ENCODE measurements at regions not wholly inside any gene's neighbourhood (a gene's known extent, or its start where the extent isn't known, plus 50 kb on each side); places are given as distances from the start of the nearest gene placed in this dataset.

- Histone ChIP-seq H3K27ac (ENCODE audit: insufficient read depth, low read length, poor library complexity, severe bottlenecking) (no peak overlapping the region), H3K4me3 (ENCODE audit: insufficient read depth, low read depth, low read length, poor library complexity, severe bottlenecking) (no peak overlapping the region), H3K9me3 (ENCODE audit: control insufficient read depth, low read length) (no peaks in the 10 kb centered on the region), H3K4me1 (ENCODE audit: control insufficient read depth, insufficient read depth, low read length, poor library complexity, severe bottlenecking) (no peaks in the 10 kb centered on the region), H3K27me3 (replicated peaks; ENCODE audit: control insufficient read depth, insufficient read depth, low read length, poor library complexity, severe bottlenecking) (no peaks in the 10 kb centered on the region), H3K36me3 (ENCODE audit: control insufficient read depth, insufficient read depth, low read length) (no peaks in the 10 kb centered on the region)
- DNase-seq, result no peak
These were observed 552.6 kb upstream of the GJE1 start for GRCh38 chr6:141580131-141580530.

GRCh38 chr6:141576751-141577150, 556.0 kb upstream of the GJE1 start:
- H3K27me3 ChIP-seq (replicated peaks; ENCODE audit: control insufficient read depth, insufficient read depth, low read length, poor library complexity, severe bottlenecking), result no peaks in the 10 kb centered on the region
- H3K9me3 ChIP-seq (ENCODE audit: control insufficient read depth, low read length), result no peaks in the 10 kb centered on the region
- H3K36me3 ChIP-seq (ENCODE audit: control insufficient read depth, insufficient read depth, low read length), result no peaks in the 10 kb centered on the region
- no peak overlapping the region for H3K27ac ChIP-seq (ENCODE audit: insufficient read depth, low read length, poor library complexity, severe bottlenecking)
- H3K4me1 ChIP-seq (ENCODE audit: control insufficient read depth, insufficient read depth, low read length, poor library complexity, severe bottlenecking), result no peaks in the 10 kb centered on the region
- no peak for DNase-seq
- no peak overlapping the region for H3K4me3 ChIP-seq (ENCODE audit: insufficient read depth, low read depth, low read length, poor library complexity, severe bottlenecking)

- peak overlapping the region; percentile 48 for H3K4me3 ChIP-seq (ENCODE audit: insufficient read depth, low read depth, low read length, poor library complexity, severe bottlenecking)
- DNase-seq, result peak; percentile 17 to 40 (median 25)
- no peak overlapping the region for H3K27ac ChIP-seq (ENCODE audit: insufficient read depth, low read length, poor library complexity, severe bottlenecking)
- no peaks in the 10 kb centered on the region for H3K9me3 ChIP-seq (ENCODE audit: control insufficient read depth, low read length)
- peaks cover 8% of the 10 kb centered on the region for H3K4me1 ChIP-seq (ENCODE audit: control insufficient read depth, insufficient read depth, low read length, poor library complexity, severe bottlenecking)
- no peaks in the 10 kb centered on the region for H3K27me3 ChIP-seq (replicated peaks; ENCODE audit: control insufficient read depth, insufficient read depth, low read length, poor library complexity, severe bottlenecking)
- H3K36me3 ChIP-seq (ENCODE audit: control insufficient read depth, insufficient read depth, low read length), result no peaks in the 10 kb centered on the region
These were observed 569.6 kb upstream of the GJE1 start for GRCh38 chr6:141562851-141563763.

DNA sequence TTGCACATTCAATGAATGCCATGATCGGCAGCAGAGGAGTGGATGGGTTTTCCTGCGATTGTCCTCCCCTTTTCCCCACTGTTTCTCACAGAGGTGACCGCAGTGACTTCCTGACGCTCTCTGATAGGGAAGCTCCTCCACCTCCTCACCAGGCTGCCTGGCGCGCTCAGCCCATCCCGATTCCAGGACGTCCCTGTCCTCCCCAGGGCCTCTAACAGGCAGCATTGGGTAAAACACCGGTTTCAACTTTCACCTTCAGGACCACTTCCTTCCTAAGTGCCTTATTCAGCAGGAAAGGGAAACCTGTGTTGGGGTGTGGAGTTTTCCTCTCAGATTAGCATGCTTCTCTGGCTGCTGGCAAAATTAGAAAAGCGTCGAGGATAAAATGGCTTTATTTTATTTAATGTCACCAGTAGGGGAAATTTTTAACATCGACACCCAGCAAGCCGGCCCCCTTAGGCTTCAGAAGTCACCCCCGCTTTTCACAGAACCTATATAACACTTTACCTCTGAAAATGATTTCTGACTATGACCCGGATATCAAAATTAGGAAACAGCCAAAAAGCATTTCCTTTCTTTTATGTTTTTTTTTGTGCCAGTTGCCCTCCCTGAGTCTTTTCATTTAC, 570.4 kb upstream of the GJE1 start:
- H3K4me3 ChIP-seq (ENCODE audit: insufficient read depth, low read depth, low read length, poor library complexity, severe bottlenecking), result peak overlapping the region; percentile 48
- no peaks in the 10 kb centered on the region for H3K9me3 ChIP-seq (ENCODE audit: control insufficient read depth, low read length)
- H3K4me1 ChIP-seq (ENCODE audit: control insufficient read depth, insufficient read depth, low read length, poor library complexity, severe bottlenecking), result peaks cover 8% of the 10 kb centered on the region
- no peaks in the 10 kb centered on the region for H3K27me3 ChIP-seq (replicated peaks; ENCODE audit: control insufficient read depth, insufficient read depth, low read length, poor library complexity, severe bottlenecking)
- DNase-seq, result no peak
- H3K36me3 ChIP-seq (ENCODE audit: control insufficient read depth, insufficient read depth, low read length), result no peaks in the 10 kb centered on the region
- no peak overlapping the region for H3K27ac ChIP-seq (ENCODE audit: insufficient read depth, low read length, poor library complexity, severe bottlenecking)

GRCh38 chr6:141561154-141561553, 571.6 kb upstream of the GJE1 start:
- no peaks in the 10 kb centered on the region for H3K27me3 ChIP-seq (replicated peaks; ENCODE audit: control insufficient read depth, insufficient read depth, low read length, poor library complexity, severe bottlenecking)
- H3K27ac ChIP-seq (ENCODE audit: insufficient read depth, low read length, poor library complexity, severe bottlenecking), result no peak overlapping the region
- H3K9me3 ChIP-seq (ENCODE audit: control insufficient read depth, low read length), result no peaks in the 10 kb centered on the region
- DNase-seq, result no peak
- H3K4me1 ChIP-seq (ENCODE audit: control insufficient read depth, insufficient read depth, low read length, poor library complexity, severe bottlenecking), result peaks cover 8% of the 10 kb centered on the region
- no peak overlapping the region for H3K4me3 ChIP-seq (ENCODE audit: insufficient read depth, low read depth, low read length, poor library complexity, severe bottlenecking)
- H3K36me3 ChIP-seq (ENCODE audit: control insufficient read depth, insufficient read depth, low read length), result no peaks in the 10 kb centered on the region

DNA sequence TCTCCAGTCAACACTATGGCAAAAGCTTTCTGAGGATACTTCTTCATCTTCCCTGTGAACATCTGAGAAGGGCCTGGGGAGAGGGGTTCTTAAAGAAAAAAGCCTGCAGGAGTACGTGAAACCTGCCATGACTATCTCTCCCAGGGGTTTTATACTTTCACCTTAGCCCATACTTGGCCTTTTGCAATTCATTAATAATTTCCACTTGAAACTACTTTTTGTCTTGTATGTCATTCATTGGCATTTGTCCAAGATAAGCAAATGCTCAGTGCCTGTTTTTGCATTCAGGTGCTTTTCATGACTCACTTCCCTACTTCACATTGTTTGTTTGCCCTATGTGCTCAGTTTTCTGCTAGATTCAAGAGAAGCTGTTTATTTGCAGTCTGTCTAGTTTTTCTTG, 580.3 kb upstream of the GJE1 start:
- DNase-seq, result no peak
- no peaks in the 10 kb centered on the region for H3K27me3 ChIP-seq (replicated peaks; ENCODE audit: control insufficient read depth, insufficient read depth, low read length, poor library complexity, severe bottlenecking)
- H3K4me1 ChIP-seq (ENCODE audit: control insufficient read depth, insufficient read depth, low read length, poor library complexity, severe bottlenecking), result no peaks in the 10 kb centered on the region
- H3K4me3 ChIP-seq (ENCODE audit: insufficient read depth, low read depth, low read length, poor library complexity, severe bottlenecking), result no peak overlapping the region
- H3K36me3 ChIP-seq (ENCODE audit: control insufficient read depth, insufficient read depth, low read length), result no peaks in the 10 kb centered on the region
- no peak overlapping the region for H3K27ac ChIP-seq (ENCODE audit: insufficient read depth, low read length, poor library complexity, severe bottlenecking)
- no peaks in the 10 kb centered on the region for H3K9me3 ChIP-seq (ENCODE audit: control insufficient read depth, low read length)

- H3K9me3 ChIP-seq (ENCODE audit: control insufficient read depth, low read length), result no peaks in the 10 kb centered on the region
- no peaks in the 10 kb centered on the region for H3K4me1 ChIP-seq (ENCODE audit: control insufficient read depth, insufficient read depth, low read length, poor library complexity, severe bottlenecking)
- no peak for DNase-seq
- H3K4me3 ChIP-seq (ENCODE audit: insufficient read depth, low read depth, low read length, poor library complexity, severe bottlenecking), result no peak overlapping the region
- H3K36me3 ChIP-seq (ENCODE audit: control insufficient read depth, insufficient read depth, low read length), result no peaks in the 10 kb centered on the region
- H3K27me3 ChIP-seq (replicated peaks; ENCODE audit: control insufficient read depth, insufficient read depth, low read length, poor library complexity, severe bottlenecking), result no peaks in the 10 kb centered on the region
- H3K27ac ChIP-seq (ENCODE audit: insufficient read depth, low read length, poor library complexity, severe bottlenecking), result no peak overlapping the region
These were observed 580.7 kb upstream of the GJE1 start for GRCh38 chr6:141552031-141552430.

- Histone ChIP-seq H3K27me3 (replicated peaks; ENCODE audit: control insufficient read depth, insufficient read depth, low read length, poor library complexity, severe bottlenecking) (no peaks in the 10 kb centered on the region), H3K36me3 (ENCODE audit: control insufficient read depth, insufficient read depth, low read length) (no peaks in the 10 kb centered on the region), H3K4me1 (ENCODE audit: control insufficient read depth, insufficient read depth, low read length, poor library complexity, severe bottlenecking) (no peaks in the 10 kb centered on the region), H3K9me3 (ENCODE audit: control insufficient read depth, low read length) (no peaks in the 10 kb centered on the region), H3K27ac (ENCODE audit: insufficient read depth, low read length, poor library complexity, severe bottlenecking) (no peak overlapping the region), H3K4me3 (ENCODE audit: insufficient read depth, low read depth, low read length, poor library complexity, severe bottlenecking) (no peak overlapping the region)
- DNase-seq, result no peak
These were observed 581.4 kb upstream of the GJE1 start for GRCh38 chr6:141551318-141551717.

GRCh38 chr6:141550471-141550870, 582.3 kb upstream of the GJE1 start:
- Histone ChIP-seq H3K4me3 (ENCODE audit: insufficient read depth, low read depth, low read length, poor library complexity, severe bottlenecking) (no peak overlapping the region), H3K27me3 (replicated peaks; ENCODE audit: control insufficient read depth, insufficient read depth, low read length, poor library complexity, severe bottlenecking) (no peaks in the 10 kb centered on the region), H3K27ac (ENCODE audit: insufficient read depth, low read length, poor library complexity, severe bottlenecking) (no peak overlapping the region), H3K9me3 (ENCODE audit: control insufficient read depth, low read length) (no peaks in the 10 kb centered on the region), H3K4me1 (ENCODE audit: control insufficient read depth, insufficient read depth, low read length, poor library complexity, severe bottlenecking) (no peaks in the 10 kb centered on the region), H3K36me3 (ENCODE audit: control insufficient read depth, insufficient read depth, low read length) (no peaks in the 10 kb centered on the region)
- no peak for DNase-seq

GRCh38 chr6:141548966-141549365, 583.8 kb upstream of the GJE1 start:
- Histone ChIP-seq H3K4me1 (ENCODE audit: control insufficient read depth, insufficient read depth, low read length, poor library complexity, severe bottlenecking) (no peaks in the 10 kb centered on the region), H3K27ac (ENCODE audit: insufficient read depth, low read length, poor library complexity, severe bottlenecking) (no peak overlapping the region), H3K27me3 (replicated peaks; ENCODE audit: control insufficient read depth, insufficient read depth, low read length, poor library complexity, severe bottlenecking) (no peaks in the 10 kb centered on the region), H3K36me3 (ENCODE audit: control insufficient read depth, insufficient read depth, low read length) (no peaks in the 10 kb centered on the region), H3K9me3 (ENCODE audit: control insufficient read depth, low read length) (no peaks in the 10 kb centered on the region), H3K4me3 (ENCODE audit: insufficient read depth, low read depth, low read length, poor library complexity, severe bottlenecking) (no peak overlapping the region)
- DNase-seq, result no peak

All from effector memory CD4-positive, alpha-beta T cell (primary cell).